Osteoblast (primary cell): ENCODE measurements at regions not wholly inside any gene's neighbourhood (a gene's known extent, or its start where the extent isn't known, plus 50 kb on each side); places are given as distances from the start of the nearest gene placed in this dataset.
"Not testable (repeated sequence)": the region's sequence is repeated elsewhere in the genome, so short reads cannot be mapped to it uniquely, and the experiment has no call there.

Experiments
- DNase-seq: peaks from one replicate; pipeline ENCODE4 v3.0.0; 2011; ENCODE audit warnings: low spot score, mixed read lengths; ENCODE audit not compliant: insufficient read length; ENCODE audit errors: missing footprints
- H2AFZ ChIP-seq: 2 replicates; pipeline ENCODE4 v1.6.0; 2011; ENCODE audit warnings: mild to moderate bottlenecking, low read length
- H3K27ac ChIP-seq: 2 replicates; pipeline ENCODE4 v1.5.1; 2011; ENCODE audit warnings: mild to moderate bottlenecking, low read depth, low read length, moderate library complexity
- H3K27me3 ChIP-seq: 2 replicates; pipeline ENCODE4 v1.6.0; 2012; ENCODE audit warnings: mild to moderate bottlenecking, control low read depth, inconsistent platforms, low read length, moderate library complexity; ENCODE audit not compliant: insufficient read depth
- H3K36me3 ChIP-seq: 2 replicates; pipeline ENCODE4 v1.5.1; 2011; ENCODE audit warnings: mild to moderate bottlenecking, low read length, control low read depth, moderate library complexity; ENCODE audit not compliant: insufficient read depth
- H3K4me1 ChIP-seq: 2 replicates; pipeline ENCODE4 v1.5.1; 2011; ENCODE audit warnings: mild to moderate bottlenecking, low read length, control low read depth, moderate library complexity; ENCODE audit not compliant: insufficient read depth
- H3K4me2 ChIP-seq: 2 replicates; pipeline ENCODE4 v1.6.0; 2011; ENCODE audit warnings: mild to moderate bottlenecking, low read length; ENCODE audit not compliant: insufficient read depth
- H3K4me3 ChIP-seq: fragments of 200-600 bp; sonication (generic); 3 replicates; pipeline ENCODE4 v1.5.1; 2012; ENCODE audit warnings: mild to moderate bottlenecking, low read length, inconsistent platforms; ENCODE audit not compliant: insufficient read depth
- H3K79me2 ChIP-seq: 2 replicates; pipeline ENCODE4 v1.6.0; 2012; ENCODE audit warnings: mild to moderate bottlenecking, low read length, control low read depth, inconsistent platforms; ENCODE audit not compliant: insufficient read depth
- H3K9me3 ChIP-seq: 2 replicates; pipeline ENCODE4 v1.5.1; 2011; ENCODE audit warnings: low read depth, low read length, control low read depth
- H4K20me1 ChIP-seq: 2 replicates; pipeline ENCODE4 v1.6.0; 2012; ENCODE audit warnings: mild to moderate bottlenecking, low read length, control low read depth; ENCODE audit not compliant: insufficient read depth
- TF ChIP-seq, protein P1 (sequence below): IDR thresholded peaks from 2 replicates; pipeline ENCODE4 v1.5.1; 2011; ENCODE audit warnings: mild to moderate bottlenecking, low read depth, low read length, moderate library complexity; ENCODE audit errors: extremely low read depth

DNA sequence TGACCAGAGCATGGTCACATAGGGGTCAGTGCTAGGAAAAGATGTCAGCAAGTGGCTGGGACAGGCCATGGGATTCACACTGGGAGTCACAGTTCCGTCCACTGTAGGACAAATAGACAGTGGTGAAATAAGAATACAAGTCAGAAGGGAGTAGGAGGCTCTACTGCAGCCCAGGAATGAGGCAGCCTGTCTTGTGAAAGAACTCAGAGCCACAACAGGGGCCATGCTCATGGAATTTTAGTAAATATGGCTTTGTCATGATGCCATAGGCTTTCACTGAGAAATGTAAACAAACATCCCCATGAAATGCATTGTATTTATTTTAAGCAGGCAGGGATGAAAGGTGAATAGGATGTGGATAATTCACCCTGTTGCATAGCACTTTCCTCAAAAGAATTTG is 504.3 kb downstream of the SOX11 start:
- Histone ChIP-seq H3K36me3 (no peaks in the 10 kb centered on the region), H2AFZ (no peak overlapping the region), H3K79me2 (no peaks in the 10 kb centered on the region), H3K27ac (no peak overlapping the region), H3K27me3 (no peaks in the 10 kb centered on the region), H3K9me3 (no peaks in the 10 kb centered on the region), H3K4me2 (no peak overlapping the region), H3K4me1 (no peaks in the 10 kb centered on the region), H4K20me1 (no peaks in the 10 kb centered on the region), H3K4me3 (no peak overlapping the region)
- no peak for DNase-seq
- TF ChIP-seq, protein P1, sequence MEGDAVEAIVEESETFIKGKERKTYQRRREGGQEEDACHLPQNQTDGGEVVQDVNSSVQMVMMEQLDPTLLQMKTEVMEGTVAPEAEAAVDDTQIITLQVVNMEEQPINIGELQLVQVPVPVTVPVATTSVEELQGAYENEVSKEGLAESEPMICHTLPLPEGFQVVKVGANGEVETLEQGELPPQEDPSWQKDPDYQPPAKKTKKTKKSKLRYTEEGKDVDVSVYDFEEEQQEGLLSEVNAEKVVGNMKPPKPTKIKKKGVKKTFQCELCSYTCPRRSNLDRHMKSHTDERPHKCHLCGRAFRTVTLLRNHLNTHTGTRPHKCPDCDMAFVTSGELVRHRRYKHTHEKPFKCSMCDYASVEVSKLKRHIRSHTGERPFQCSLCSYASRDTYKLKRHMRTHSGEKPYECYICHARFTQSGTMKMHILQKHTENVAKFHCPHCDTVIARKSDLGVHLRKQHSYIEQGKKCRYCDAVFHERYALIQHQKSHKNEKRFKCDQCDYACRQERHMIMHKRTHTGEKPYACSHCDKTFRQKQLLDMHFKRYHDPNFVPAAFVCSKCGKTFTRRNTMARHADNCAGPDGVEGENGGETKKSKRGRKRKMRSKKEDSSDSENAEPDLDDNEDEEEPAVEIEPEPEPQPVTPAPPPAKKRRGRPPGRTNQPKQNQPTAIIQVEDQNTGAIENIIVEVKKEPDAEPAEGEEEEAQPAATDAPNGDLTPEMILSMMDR, result no peak

DNA sequence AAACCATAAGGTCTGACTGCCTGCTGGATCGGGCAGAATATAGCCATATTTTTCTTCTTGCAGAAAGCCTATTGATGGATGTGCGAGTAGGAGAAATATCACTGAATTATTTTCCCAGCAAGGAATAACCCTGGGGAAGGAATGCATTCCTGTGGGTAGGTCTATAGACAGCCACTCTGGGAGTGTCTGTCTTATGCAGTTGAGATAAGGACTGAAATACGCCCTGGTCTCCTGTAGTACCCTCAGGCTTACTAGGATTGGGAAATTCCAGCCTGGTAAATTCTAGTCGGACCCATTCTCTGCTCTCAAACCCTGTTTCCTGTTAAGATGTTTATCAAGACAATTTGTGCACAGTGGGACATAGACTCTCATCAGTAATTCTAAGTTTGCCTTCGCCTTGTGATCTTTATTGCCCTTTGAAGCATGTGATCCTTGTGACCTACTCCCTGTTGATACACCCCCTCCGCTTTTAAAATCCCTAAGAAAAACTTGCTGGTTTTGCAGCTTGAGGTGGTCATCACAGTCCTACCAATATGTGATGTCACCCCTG is 506.3 kb downstream of the SOX11 start:
- not testable (repeated sequence) for H3K4me2 ChIP-seq, DNase-seq, H2AFZ ChIP-seq, H3K4me1 ChIP-seq, H3K79me2 ChIP-seq, H3K36me3 ChIP-seq, H4K20me1 ChIP-seq, H3K27me3 ChIP-seq, H3K27ac ChIP-seq, H3K9me3 ChIP-seq, H3K4me3 ChIP-seq

DNA sequence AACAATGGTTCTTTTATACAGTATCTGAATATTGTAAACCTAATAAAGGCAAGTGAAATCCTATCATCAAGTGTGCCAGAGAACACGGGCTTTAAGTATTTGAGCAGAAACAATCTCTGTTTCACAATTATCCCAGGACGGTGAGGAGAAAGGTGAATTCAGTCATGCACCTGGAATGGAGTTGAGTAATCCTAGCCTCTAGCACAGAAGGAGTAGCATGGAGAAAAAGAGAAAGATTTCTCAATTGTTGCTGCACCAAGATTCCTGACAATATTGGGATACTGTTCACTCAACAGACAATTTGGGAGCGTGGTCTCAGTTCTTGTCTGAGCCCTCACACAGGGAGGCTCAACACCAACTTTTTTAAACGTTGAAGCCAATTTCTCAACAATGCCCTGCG is 510.6 kb downstream of the SOX11 start:
- no peak overlapping the region for H2AFZ ChIP-seq
- H3K4me1 ChIP-seq, result no peaks in the 10 kb centered on the region
- no peak overlapping the region for H3K4me2 ChIP-seq
- TF ChIP-seq, protein P1, result no peak
- H3K36me3 ChIP-seq, result no peaks in the 10 kb centered on the region
- no peaks in the 10 kb centered on the region for H4K20me1 ChIP-seq
- no peak overlapping the region for H3K4me3 ChIP-seq
- no peak overlapping the region for H3K27ac ChIP-seq
- H3K9me3 ChIP-seq, result no peaks in the 10 kb centered on the region
- no peak for DNase-seq
- no peaks in the 10 kb centered on the region for H3K27me3 ChIP-seq
- H3K79me2 ChIP-seq, result no peaks in the 10 kb centered on the region

DNA sequence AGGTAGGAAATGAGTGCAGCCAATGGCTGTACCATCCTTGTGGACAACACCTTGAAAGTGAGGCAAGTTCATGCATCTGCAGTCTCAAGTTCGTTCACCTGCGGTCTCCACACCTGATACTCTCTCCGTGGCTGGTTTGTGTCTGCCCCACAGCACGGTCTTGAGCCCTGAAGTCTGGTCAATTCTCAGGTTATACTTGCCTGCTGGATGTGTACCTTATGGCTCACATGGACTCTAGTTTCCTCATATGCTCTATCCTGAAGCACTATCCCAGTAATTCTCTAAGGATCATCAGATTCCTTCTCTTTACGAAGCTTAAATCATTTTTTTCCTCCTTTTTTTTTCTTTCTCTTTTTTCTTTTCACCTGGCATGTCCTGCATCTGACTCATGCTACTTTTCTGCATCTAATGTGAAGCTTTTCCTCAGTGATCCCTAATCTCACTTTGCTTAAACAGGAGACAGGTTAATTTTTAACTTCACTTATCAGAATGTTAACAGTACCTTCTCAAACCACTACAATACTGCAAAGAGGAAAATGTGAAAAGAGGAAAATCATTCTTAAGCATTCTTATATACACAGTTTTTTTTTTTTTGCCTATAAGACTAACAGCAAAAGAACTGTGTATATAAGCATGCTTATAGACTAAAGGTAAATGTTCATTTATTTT is 511.2 kb downstream of the SOX11 start:
- no peak for DNase-seq
- no peaks in the 10 kb centered on the region for H3K36me3 ChIP-seq
- no peaks in the 10 kb centered on the region for H3K4me1 ChIP-seq
- TF ChIP-seq, protein P1, result no peak
- no peak overlapping the region for H3K4me3 ChIP-seq
- no peaks in the 10 kb centered on the region for H4K20me1 ChIP-seq
- no peak overlapping the region for H2AFZ ChIP-seq
- no peak overlapping the region for H3K4me2 ChIP-seq
- no peaks in the 10 kb centered on the region for H3K27me3 ChIP-seq
- H3K9me3 ChIP-seq, result no peaks in the 10 kb centered on the region
- no peak overlapping the region for H3K27ac ChIP-seq
- H3K79me2 ChIP-seq, result no peaks in the 10 kb centered on the region
